RWPE1 (cell line): ENCODE measurements at regions not wholly inside any gene's neighbourhood (a gene's known extent, or its start where the extent isn't known, plus 50 kb on each side); places are given as distances from the start of the nearest gene placed in this dataset.
A peak's percentile ranks its signal among the peaks of the same experiment; 100 is the strongest.

Experiments
- CTCF ChIA-PET: fragments of 350-600 bp; sonication (Branson Sonifier 250); formaldehyde crosslinking; extraction: SDS; loops from one replicate; lab custom pipeline; 2021; lab: Yijun Ruan, JAX
- POLR2A ChIA-PET: fragments of 400-600 bp; formaldehyde crosslinking; extraction: SDS; loops from one replicate; lab custom pipeline; 2020; ENCODE audit warnings: antibody characterized with exemption; ENCODE audit not compliant: low non-redundant PET; lab: Yijun Ruan, JAX
- DNase-seq: peaks from one replicate; pipeline ENCODE4 v3.0.0; 2012; ENCODE audit warnings: low spot score
- H3K27ac ChIP-seq: fragments of 450-650 bp; 2 replicates; pipeline ENCODE4 v1.5.1; 2017
- TF ChIP-seq, protein P1 (sequence below): fragments of 450-650 bp; conservative IDR thresholded peaks from 2 replicates; pipeline ENCODE4 v1.5.1; 2017; ENCODE audit warnings: low read depth, mild to moderate bottlenecking

DNA sequence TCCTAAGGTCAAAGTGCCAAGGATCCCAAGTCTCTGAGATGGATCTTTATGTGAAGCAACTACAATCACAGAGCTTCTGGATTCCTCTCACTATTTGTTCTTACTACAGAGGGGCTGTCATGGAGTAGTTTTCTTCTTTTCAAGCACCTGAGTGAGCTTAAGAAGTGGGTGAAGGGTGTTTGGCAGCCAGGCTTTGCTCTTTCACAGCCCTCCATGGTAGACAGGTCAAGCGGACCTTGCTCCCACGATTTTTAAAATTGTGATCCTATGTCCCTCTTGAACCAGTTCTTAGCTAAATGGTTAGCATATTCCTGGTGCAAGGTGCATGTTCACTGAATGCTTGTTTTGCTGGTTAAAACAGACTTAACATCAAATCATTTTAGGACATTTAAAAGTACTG is 332.2 kb downstream of the GADD45G start:
- TF ChIP-seq, protein P1, sequence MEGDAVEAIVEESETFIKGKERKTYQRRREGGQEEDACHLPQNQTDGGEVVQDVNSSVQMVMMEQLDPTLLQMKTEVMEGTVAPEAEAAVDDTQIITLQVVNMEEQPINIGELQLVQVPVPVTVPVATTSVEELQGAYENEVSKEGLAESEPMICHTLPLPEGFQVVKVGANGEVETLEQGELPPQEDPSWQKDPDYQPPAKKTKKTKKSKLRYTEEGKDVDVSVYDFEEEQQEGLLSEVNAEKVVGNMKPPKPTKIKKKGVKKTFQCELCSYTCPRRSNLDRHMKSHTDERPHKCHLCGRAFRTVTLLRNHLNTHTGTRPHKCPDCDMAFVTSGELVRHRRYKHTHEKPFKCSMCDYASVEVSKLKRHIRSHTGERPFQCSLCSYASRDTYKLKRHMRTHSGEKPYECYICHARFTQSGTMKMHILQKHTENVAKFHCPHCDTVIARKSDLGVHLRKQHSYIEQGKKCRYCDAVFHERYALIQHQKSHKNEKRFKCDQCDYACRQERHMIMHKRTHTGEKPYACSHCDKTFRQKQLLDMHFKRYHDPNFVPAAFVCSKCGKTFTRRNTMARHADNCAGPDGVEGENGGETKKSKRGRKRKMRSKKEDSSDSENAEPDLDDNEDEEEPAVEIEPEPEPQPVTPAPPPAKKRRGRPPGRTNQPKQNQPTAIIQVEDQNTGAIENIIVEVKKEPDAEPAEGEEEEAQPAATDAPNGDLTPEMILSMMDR = no peak
- CTCF ChIA-PET = interaction anchor here (0.6 to 0.7 kb wide), 2 partner anchors 13 to 28 kb away, joined by 3 read pairs; no protein-coding TSS in a partner anchor
- H3K27ac ChIP-seq = no peak overlapping the region
- POLR2A ChIA-PET = no interaction called here
- DNase-seq = no peak

DNA sequence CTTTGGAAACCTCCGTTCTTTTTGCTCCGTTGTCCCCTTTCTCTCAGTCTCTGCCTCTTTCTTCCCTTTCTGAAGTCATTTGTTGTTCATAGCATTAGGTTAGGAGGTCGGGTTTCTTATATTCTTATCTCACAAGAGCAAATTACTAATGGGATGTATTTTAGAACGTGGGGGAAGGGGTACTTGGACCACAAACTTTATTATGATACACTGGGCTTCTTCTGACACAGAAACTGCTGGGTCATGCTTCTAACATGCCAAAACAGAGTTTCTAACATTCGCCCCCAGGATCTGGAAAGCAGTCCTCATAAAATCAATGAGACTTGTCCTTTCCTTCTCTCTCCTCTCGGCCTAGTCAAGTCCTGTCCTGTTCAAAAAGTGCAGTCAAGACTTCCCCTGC is 334.4 kb downstream of the GADD45G start:
- no peak for DNase-seq
- H3K27ac ChIP-seq = no peak overlapping the region
- TF ChIP-seq, protein P1 = no peak
- POLR2A ChIA-PET = no interaction called here
- CTCF ChIA-PET = no interaction called here

DNA sequence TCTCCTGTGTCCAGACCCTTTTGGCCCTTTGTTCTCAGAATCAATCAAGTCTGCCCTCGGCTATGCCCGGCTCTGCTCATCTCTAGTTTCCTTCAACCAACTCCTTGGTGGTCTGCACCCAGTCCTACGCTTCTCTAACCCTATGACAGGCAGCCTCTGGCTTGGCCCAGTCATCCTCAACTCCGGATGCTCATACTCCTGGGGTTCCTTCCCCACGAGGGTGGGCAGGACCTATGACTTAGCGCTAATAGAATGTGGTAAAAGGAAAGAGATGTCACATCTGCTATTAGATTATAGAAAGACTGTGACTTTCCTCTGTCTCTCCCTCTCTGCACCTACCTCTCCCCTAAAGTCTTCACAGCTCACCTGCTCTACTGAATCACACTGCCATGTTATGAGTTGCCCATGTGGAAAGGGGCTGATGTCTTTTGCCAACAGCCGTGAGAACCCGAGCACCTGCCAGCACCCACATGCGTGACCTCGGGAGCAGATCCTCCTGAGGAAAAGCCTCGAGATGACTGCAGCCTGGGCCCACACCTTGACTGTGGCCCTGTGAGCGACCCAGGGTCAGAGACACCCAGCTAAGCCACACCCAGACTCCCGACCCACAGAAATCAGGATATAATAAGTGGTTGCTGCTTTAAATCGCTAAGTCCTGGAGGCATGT is 334.9 kb downstream of the GADD45G start:
- POLR2A ChIA-PET = no interaction called here
- TF ChIP-seq, protein P1 = no peak
- no peak overlapping the region for H3K27ac ChIP-seq
- DNase-seq = no peak
- CTCF ChIA-PET = no interaction called here

DNA sequence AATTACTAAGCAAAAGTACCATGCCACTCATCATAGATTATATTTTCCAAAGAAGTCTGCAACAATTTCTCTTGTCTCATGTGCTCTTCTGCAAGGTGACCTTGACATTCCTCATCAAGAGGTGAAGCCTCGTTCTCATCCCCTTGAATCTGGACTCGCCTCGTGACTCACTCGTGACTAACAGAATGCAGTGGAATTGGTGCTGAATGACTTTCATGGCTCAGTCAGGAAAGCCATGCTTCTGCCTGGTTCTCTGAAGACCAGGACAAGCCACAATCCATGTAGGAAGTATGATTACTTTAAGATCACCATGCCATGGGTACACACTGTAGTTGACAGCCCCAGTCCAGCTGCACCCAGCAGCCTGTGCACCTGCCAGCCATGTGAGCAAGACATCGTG is 335.8 kb downstream of the GADD45G start:
- no peak overlapping the region for H3K27ac ChIP-seq
- TF ChIP-seq, protein P1 = no peak
- ChIA-PET CTCF (interaction anchor here (1.2 to 1.8 kb wide), 2 partner anchors 338 to 343 kb away, joined by 3 to 7 read pairs; no protein-coding TSS in a partner anchor), POLR2A (no interaction called here)
- DNase-seq = peak; percentile 48

DNA sequence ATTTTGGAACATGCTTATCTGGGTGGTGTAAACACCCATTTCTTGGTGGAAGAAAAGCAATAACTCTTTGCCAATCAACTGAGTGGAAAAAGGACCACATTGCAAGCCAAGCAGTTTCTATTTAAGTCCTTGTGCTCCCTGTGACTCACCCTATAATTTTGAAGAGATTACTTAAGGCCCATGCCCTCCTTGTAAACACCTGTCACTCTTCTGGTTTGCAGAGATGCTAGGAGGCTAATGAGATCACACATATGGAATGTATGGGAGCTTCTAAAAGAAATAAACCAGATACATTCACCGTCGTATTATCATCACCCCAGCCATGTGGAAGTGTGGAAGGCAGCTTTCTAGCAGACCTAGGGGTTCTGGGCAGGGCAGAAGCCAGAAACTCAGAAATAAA is 337.1 kb downstream of the GADD45G start:
- TF ChIP-seq, protein P1 = no peak
- no peak overlapping the region for H3K27ac ChIP-seq
- POLR2A ChIA-PET = no interaction called here
- CTCF ChIA-PET = interaction anchor here (0.6 to 1.8 kb wide), 3 partner anchors 105 to 510 kb away, joined by 3 to 7 read pairs (median 4); no protein-coding TSS in a partner anchor
- peak; percentile 84 for DNase-seq

DNA sequence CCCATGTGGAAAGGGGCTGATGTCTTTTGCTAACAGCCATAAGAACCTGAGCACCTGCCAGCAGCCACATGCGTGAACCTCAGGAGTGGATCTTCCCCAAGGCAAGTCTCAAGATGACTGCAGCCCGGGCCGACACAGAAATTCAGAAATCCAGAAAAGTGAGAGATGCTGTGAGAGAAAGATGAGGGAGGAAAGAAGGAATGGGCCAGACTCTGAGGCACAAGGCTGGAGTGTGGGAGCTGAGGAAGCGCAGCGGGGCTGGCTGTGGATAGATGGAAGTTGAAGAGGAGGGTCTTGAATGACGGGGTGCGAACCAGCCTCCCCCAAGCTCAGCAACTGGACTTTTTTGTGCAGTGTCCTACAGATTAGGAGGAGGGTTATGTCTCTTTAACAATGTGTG is 337.8 kb downstream of the GADD45G start:
- TF ChIP-seq, protein P1 = no peak
- no peak for DNase-seq
- H3K27ac ChIP-seq = no peak overlapping the region
- POLR2A ChIA-PET = interaction anchor here (0.6 kb wide), 1 partner anchor 185 kb away, joined by 4 read pairs; no protein-coding TSS in a partner anchor
- CTCF ChIA-PET = interaction anchor here (0.6 to 1.8 kb wide), 2 partner anchors 104 to 340 kb away, joined by 4 to 7 read pairs; no protein-coding TSS in a partner anchor
